ENCODE measurements at regions not wholly inside any gene's neighbourhood (a gene's known extent, or its start where the extent isn't known, plus 50 kb on each side); places are given as distances from the start of the nearest gene placed in this dataset.

DNA sequence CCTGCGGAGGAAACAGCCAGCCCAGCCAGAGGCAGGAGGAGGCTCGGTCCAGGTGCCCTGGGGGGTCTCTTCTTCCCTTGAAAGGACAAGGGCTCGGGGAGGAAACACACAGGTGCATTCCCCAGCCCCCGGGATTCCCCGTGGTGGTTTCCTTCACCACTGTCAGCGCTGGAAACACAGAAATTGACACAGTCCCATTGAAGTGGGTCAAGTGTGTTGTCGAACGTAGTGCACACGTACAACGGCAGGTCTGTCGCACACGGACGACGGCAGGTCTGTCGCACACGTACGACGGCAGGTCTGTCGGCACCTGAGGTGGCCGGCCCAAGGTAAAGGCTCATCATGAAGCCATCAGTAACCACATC is 80.9 kb downstream of the DLL1 start:
- TF ChIP-seq POLR2A (IDR thresholded peaks at IDR 0.05) = no peak
- TF ChIP-seq, protein P1, sequence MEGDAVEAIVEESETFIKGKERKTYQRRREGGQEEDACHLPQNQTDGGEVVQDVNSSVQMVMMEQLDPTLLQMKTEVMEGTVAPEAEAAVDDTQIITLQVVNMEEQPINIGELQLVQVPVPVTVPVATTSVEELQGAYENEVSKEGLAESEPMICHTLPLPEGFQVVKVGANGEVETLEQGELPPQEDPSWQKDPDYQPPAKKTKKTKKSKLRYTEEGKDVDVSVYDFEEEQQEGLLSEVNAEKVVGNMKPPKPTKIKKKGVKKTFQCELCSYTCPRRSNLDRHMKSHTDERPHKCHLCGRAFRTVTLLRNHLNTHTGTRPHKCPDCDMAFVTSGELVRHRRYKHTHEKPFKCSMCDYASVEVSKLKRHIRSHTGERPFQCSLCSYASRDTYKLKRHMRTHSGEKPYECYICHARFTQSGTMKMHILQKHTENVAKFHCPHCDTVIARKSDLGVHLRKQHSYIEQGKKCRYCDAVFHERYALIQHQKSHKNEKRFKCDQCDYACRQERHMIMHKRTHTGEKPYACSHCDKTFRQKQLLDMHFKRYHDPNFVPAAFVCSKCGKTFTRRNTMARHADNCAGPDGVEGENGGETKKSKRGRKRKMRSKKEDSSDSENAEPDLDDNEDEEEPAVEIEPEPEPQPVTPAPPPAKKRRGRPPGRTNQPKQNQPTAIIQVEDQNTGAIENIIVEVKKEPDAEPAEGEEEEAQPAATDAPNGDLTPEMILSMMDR (IDR thresholded peaks at IDR 0.05) = no peak
- no peaks in the 10 kb centered on the region for H3K36me3 ChIP-seq (replicated peaks in 1 of 2; ENCODE audit: insufficient read depth in 1 of 2, low read depth in 2 of 2)
- no peak overlapping the region for H3K27ac ChIP-seq
- DNase-seq = peak in 1 of 4 donors; percentile 1
- H3K4me1 ChIP-seq = no peaks in the 10 kb centered on the region
- H3K27me3 ChIP-seq = no peaks in the 10 kb centered on the region
- intact Hi-C loops (cut with DNase I) = no loop called here
- no peak overlapping the region for H3K4me3 ChIP-seq
- no peak for ATAC-seq
- 87 to 89% methylated on average over 8 to 20 of the region's 20 CpGs for WGBS, 2 donors
- H3K9me3 ChIP-seq = no peaks in the 10 kb centered on the region

DNA sequence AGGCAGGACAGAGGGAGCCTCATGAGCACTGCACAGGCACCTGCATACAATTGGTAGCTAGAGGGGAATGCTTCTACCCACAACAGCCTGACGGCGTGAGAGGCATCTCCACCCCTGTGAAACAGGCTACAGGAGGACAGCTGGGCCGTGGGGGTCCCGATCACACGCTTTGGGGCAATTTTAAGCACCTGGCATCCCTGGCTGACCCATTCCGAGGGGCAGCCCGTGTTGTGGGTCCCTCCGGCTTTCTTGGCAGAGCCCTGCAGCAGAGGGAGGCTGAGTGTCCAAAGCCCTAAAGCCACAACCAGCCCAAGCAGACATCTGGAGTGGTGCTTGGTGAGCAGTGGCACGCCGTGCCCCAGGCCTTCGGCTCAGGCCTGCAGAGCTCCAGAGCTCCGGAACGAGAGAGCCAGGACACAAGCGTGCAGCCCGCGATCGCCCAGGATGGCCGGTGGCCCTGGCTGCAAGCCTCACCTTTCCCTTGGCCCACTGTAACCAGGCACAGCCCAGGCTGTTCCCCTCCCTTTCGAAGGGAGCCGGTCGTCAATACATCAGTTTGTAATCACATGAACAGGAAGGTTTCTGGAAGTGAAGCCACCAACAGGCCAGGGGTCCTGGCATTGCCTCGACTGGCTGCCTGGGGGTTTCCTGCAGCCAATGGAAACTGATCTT is 81.4 kb downstream of the DLL1 start:
- no peaks in the 10 kb centered on the region for H3K27me3 ChIP-seq
- no peaks in the 10 kb centered on the region for H3K9me3 ChIP-seq
- intact Hi-C loops (cut with DNase I) = no loop called here
- H3K4me1 ChIP-seq = no peaks in the 10 kb centered on the region
- WGBS, 2 donors = 73 to 86% methylated on average over 4 to 22 of the region's 22 CpGs
- H3K4me3 ChIP-seq = no peak overlapping the region
- H3K27ac ChIP-seq = no peak overlapping the region
- no peak for ATAC-seq
- TF ChIP-seq, protein P1 (IDR thresholded peaks at IDR 0.05) = no peak
- TF ChIP-seq POLR2A (IDR thresholded peaks at IDR 0.05) = no peak
- H3K36me3 ChIP-seq (replicated peaks in 1 of 2; ENCODE audit: insufficient read depth in 1 of 2, low read depth in 2 of 2) = no peaks in the 10 kb centered on the region
- peak in 1 of 4 donors; percentile 1 for DNase-seq

DNA sequence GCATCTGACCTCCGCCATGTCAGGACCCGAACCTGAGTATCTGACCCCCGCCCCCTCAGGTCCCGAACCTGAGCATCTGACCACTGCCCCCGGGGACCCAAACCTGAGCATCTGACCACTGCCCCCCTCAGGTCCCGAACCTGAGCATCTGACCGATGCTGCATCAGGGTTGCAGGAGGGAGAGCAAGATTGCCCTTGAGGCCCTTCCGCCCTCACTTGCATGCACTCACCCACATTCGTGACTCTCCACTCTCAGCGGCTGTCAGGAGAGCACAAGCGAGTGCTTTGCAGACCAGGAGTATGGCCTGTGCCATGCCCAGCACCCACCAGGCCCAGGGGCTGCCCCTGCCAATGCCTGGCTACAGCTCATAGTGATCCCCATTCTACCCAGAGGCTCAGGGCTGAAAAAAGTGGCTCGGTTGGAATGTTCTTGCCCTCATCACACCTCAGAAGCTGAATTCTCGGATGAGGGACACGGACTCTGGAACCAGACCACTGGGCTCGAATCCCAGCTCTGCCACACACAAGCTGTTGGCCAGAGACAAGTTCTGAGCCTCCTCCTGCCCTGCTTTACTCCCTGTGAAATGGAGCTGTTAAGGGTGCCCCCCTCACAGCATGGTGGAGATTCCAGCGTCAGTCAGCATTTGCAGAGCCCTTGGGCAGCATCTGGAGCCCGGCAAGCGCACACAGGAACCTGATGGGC is 82.1 kb downstream of the DLL1 start:
- H3K4me3 ChIP-seq = no peak overlapping the region
- no peak for ATAC-seq
- no peak overlapping the region for H3K27ac ChIP-seq

DNA sequence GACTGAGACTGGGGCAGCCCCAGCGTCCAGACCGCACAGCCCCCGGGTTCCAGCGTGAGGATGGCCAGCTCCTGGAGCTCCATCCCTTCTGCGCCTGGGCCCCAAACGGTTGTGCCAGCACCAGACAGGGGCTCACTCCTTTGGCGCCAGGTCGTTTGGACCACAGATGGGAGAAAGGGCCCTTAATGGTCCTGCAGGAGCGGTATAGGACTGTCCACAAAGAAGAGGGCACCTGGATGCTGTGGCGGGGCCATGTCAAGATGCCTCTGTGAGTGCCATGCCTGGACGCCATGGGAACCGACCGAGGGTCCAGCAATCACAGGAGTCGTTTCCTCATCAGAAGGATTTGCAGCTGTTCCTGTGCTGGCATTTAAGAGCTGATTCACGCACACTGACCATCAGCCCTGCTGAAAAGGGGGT is 82.7 kb downstream of the DLL1 start:
- intact Hi-C loops (cut with DNase I) = no loop called here
- no peak for TF ChIP-seq POLR2A (IDR thresholded peaks at IDR 0.05)
- TF ChIP-seq, protein P1 (IDR thresholded peaks at IDR 0.05) = no peak
- WGBS, 2 donors = 87 to 88% methylated on average over 8 to 15 of the region's 15 CpGs
- no peak for ATAC-seq
- H3K9me3 ChIP-seq = no peaks in the 10 kb centered on the region
- H3K4me1 ChIP-seq = no peaks in the 10 kb centered on the region
- H3K36me3 ChIP-seq (replicated peaks in 1 of 2; ENCODE audit: insufficient read depth in 1 of 2, low read depth in 2 of 2) = no peaks in the 10 kb centered on the region
- peak in 1 of 4 donors; percentile 0 for DNase-seq
- no peak overlapping the region for H3K4me3 ChIP-seq
- H3K27me3 ChIP-seq = no peaks in the 10 kb centered on the region
- H3K27ac ChIP-seq = no peak overlapping the region

More for the DNA sequence above, 82.1 kb downstream of the DLL1 start:
- Histone ChIP-seq H3K9me3 (no peaks in the 10 kb centered on the region), H3K4me1 (no peaks in the 10 kb centered on the region), H3K36me3 (replicated peaks in 1 of 2; ENCODE audit: insufficient read depth in 1 of 2, low read depth in 2 of 2) (no peaks in the 10 kb centered on the region), H3K27me3 (no peaks in the 10 kb centered on the region)
- TF ChIP-seq, protein P1 (IDR thresholded peaks at IDR 0.05) = no peak
- TF ChIP-seq POLR2A (IDR thresholded peaks at IDR 0.05) = no peak
- intact Hi-C loops (cut with DNase I) = no loop called here
- 92 to 93% methylated on average over 8 to 18 of the region's 18 CpGs for WGBS, 2 donors
- DNase-seq = peak in 1 of 4 donors; percentile 1

Measured in body of pancreas (tissue), 4 donors.